ENCODE measurements at regions not wholly inside any gene's neighbourhood (a gene's known extent, or its start where the extent isn't known, plus 50 kb on each side); places are given as distances from the start of the nearest gene placed in this dataset.

DNA sequence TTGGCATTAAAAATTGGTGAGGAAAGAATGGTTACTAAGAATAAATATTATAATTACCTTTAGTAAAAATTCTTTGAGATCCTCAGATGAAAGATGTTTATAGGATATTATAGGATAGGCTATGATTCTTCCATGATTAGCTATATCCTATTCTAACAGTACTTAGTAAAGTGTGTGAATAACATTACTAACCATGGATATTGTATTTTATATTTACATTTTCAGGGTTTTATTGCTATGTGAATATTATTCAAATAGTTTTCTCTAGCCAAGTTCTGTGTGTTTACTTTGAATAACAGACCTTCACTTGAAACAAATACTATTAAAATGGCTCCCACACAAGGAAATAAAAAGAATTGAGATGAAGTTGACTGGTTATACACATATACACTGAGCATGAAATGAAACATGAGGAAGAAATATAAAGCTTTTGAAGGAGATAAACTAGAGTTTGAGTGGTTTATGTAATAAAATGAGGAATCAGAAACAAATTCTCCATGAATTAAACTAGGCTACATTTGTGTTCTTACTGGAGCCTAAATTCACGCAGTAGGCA lies 479.4 kb upstream of the PKN2 start:
- no peak for DNase-seq
- no peak overlapping the region for H3K27ac Mint-ChIP-seq (ENCODE audit: unreplicated experiment)
- intact Hi-C loops (cut with micrococcal nuclease; ENCODE audit: unreplicated experiment), result no loop called here
- ChIA-PET CTCF (no interaction called here), POLR2A (no interaction called here)
- peaks cover 9% of the 10 kb centered on the region for H3K4me1 Mint-ChIP-seq (ENCODE audit: low read depth, unreplicated experiment)
- no peaks in the 10 kb centered on the region for H3K9me3 Mint-ChIP-seq (ENCODE audit: unreplicated experiment)
- Histone ChIP-seq H3K36me3 (ENCODE audit: control insufficient read depth, insufficient read depth, low read length) (no peaks in the 10 kb centered on the region), H3K4me3 (ENCODE audit: low read depth, low read length) (no peak overlapping the region), H3K9me3 (no peaks in the 10 kb centered on the region), H3K4me1 (no peaks in the 10 kb centered on the region), H3K27me3 (replicated peaks; ENCODE audit: control insufficient read depth, insufficient read depth, low read length) (no peaks in the 10 kb centered on the region)
- no peaks in the 10 kb centered on the region for H3K36me3 Mint-ChIP-seq (ENCODE audit: insufficient read depth, unreplicated experiment)
- H3K27me3 Mint-ChIP-seq (ENCODE audit: insufficient read depth, unreplicated experiment), result no peaks in the 10 kb centered on the region
- no TSS peak for BruUV-seq (replicated peaks)
- H3K4me3 Mint-ChIP-seq (ENCODE audit: unreplicated experiment), result no peak overlapping the region
- TF ChIP-seq, protein P1, sequence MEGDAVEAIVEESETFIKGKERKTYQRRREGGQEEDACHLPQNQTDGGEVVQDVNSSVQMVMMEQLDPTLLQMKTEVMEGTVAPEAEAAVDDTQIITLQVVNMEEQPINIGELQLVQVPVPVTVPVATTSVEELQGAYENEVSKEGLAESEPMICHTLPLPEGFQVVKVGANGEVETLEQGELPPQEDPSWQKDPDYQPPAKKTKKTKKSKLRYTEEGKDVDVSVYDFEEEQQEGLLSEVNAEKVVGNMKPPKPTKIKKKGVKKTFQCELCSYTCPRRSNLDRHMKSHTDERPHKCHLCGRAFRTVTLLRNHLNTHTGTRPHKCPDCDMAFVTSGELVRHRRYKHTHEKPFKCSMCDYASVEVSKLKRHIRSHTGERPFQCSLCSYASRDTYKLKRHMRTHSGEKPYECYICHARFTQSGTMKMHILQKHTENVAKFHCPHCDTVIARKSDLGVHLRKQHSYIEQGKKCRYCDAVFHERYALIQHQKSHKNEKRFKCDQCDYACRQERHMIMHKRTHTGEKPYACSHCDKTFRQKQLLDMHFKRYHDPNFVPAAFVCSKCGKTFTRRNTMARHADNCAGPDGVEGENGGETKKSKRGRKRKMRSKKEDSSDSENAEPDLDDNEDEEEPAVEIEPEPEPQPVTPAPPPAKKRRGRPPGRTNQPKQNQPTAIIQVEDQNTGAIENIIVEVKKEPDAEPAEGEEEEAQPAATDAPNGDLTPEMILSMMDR (IDR thresholded peaks at IDR 0.05; ENCODE audit: insufficient read depth in 1 of 2, low read depth in 1 of 2, low read length in 1 of 2, severe bottlenecking in 1 of 2, unreplicated experiment in 1 of 2), result no peak

- no peak overlapping the region for H3K4me3 ChIP-seq (ENCODE audit: low read depth, low read length)
- TF ChIP-seq, protein P1 (IDR thresholded peaks at IDR 0.05; ENCODE audit: insufficient read depth in 1 of 2, low read depth in 1 of 2, low read length in 1 of 2, severe bottlenecking in 1 of 2, unreplicated experiment in 1 of 2), result no peak
- H3K27ac Mint-ChIP-seq (ENCODE audit: unreplicated experiment), result no peak overlapping the region
- no peaks in the 10 kb centered on the region for H3K9me3 Mint-ChIP-seq (ENCODE audit: unreplicated experiment)
- POLR2A ChIA-PET, result no interaction called here
- no peaks in the 10 kb centered on the region for H3K9me3 ChIP-seq
- BruUV-seq (replicated peaks), result no TSS peak
- H3K4me1 Mint-ChIP-seq (ENCODE audit: low read depth, unreplicated experiment), result no peaks in the 10 kb centered on the region
- H3K4me3 Mint-ChIP-seq (ENCODE audit: unreplicated experiment), result no peak overlapping the region
- no peaks in the 10 kb centered on the region for H3K36me3 Mint-ChIP-seq (ENCODE audit: insufficient read depth, unreplicated experiment)
- H3K4me1 ChIP-seq, result no peaks in the 10 kb centered on the region
- DNase-seq, result no peak
- CTCF ChIA-PET, result interaction anchor here (1.0 kb wide), 1 partner anchor 28 kb away, joined by 3 read pairs; no protein-coding TSS in a partner anchor
- intact Hi-C loops (cut with micrococcal nuclease; ENCODE audit: unreplicated experiment), result no loop called here
- H3K27me3 ChIP-seq (replicated peaks; ENCODE audit: control insufficient read depth, insufficient read depth, low read length), result no peaks in the 10 kb centered on the region
- H3K36me3 ChIP-seq (ENCODE audit: control insufficient read depth, insufficient read depth, low read length), result no peaks in the 10 kb centered on the region
- no peaks in the 10 kb centered on the region for H3K27me3 Mint-ChIP-seq (ENCODE audit: insufficient read depth, unreplicated experiment)
Observed at GRCh38 chr1:88208389-88208788, 475.7 kb upstream of the PKN2 start.

- Mint-ChIP-seq H3K27ac (ENCODE audit: unreplicated experiment) (no peak overlapping the region), H3K4me1 (ENCODE audit: low read depth, unreplicated experiment) (no peaks in the 10 kb centered on the region), H3K9me3 (ENCODE audit: unreplicated experiment) (no peaks in the 10 kb centered on the region), H3K27me3 (ENCODE audit: insufficient read depth, unreplicated experiment) (no peaks in the 10 kb centered on the region), H3K4me3 (ENCODE audit: unreplicated experiment) (no peak overlapping the region), H3K36me3 (ENCODE audit: insufficient read depth, unreplicated experiment) (no peaks in the 10 kb centered on the region)
- H3K4me1 ChIP-seq, result no peaks in the 10 kb centered on the region
- no peaks in the 10 kb centered on the region for H3K27me3 ChIP-seq (replicated peaks; ENCODE audit: control insufficient read depth, insufficient read depth, low read length)
- POLR2A ChIA-PET, result no interaction called here
- no TSS peak for BruUV-seq (replicated peaks)
- no peaks in the 10 kb centered on the region for H3K36me3 ChIP-seq (ENCODE audit: control insufficient read depth, insufficient read depth, low read length)
- H3K9me3 ChIP-seq, result no peaks in the 10 kb centered on the region
- no peak overlapping the region for H3K4me3 ChIP-seq (ENCODE audit: low read depth, low read length)
- intact Hi-C loops (cut with micrococcal nuclease; ENCODE audit: unreplicated experiment), result no loop called here
- no peak for DNase-seq
- CTCF ChIA-PET, result no interaction called here
- TF ChIP-seq, protein P1 (IDR thresholded peaks at IDR 0.05; ENCODE audit: insufficient read depth in 1 of 2, low read depth in 1 of 2, low read length in 1 of 2, severe bottlenecking in 1 of 2, unreplicated experiment in 1 of 2), result no peak
Observed at GRCh38 chr1:88210103-88210787, 473.8 kb upstream of the PKN2 start.

All from Caco-2 (cell line).